ENCODE measurements at regions not wholly inside any gene's neighbourhood (a gene's known extent, or its start where the extent isn't known, plus 50 kb on each side); places are given as distances from the start of the nearest gene placed in this dataset.
A peak's percentile ranks its signal among the peaks of the same experiment; 100 is the strongest.

- intact Hi-C loops (cut with DNase I): loop anchor here (5.0 kb wide), 2 partner anchors 105 to 265 kb away; no protein-coding TSS in a partner anchor
- Histone ChIP-seq H3K4me3 (no peak overlapping the region), H3K27ac (replicated peaks in 1 of 4) (no peak overlapping the region), H3K4me1 (peaks cover 4 to 15% (median 11%) of the 10 kb centered on the region in 4 donors), H3K27me3 (peaks cover 0 to 82% (median 20%) of the 10 kb centered on the region in 4 donors), H3K9me3 (no peaks in the 10 kb centered on the region), H3K36me3 (no peaks in the 10 kb centered on the region)
- TF ChIP-seq, protein P1, sequence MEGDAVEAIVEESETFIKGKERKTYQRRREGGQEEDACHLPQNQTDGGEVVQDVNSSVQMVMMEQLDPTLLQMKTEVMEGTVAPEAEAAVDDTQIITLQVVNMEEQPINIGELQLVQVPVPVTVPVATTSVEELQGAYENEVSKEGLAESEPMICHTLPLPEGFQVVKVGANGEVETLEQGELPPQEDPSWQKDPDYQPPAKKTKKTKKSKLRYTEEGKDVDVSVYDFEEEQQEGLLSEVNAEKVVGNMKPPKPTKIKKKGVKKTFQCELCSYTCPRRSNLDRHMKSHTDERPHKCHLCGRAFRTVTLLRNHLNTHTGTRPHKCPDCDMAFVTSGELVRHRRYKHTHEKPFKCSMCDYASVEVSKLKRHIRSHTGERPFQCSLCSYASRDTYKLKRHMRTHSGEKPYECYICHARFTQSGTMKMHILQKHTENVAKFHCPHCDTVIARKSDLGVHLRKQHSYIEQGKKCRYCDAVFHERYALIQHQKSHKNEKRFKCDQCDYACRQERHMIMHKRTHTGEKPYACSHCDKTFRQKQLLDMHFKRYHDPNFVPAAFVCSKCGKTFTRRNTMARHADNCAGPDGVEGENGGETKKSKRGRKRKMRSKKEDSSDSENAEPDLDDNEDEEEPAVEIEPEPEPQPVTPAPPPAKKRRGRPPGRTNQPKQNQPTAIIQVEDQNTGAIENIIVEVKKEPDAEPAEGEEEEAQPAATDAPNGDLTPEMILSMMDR (IDR thresholded peaks at IDR 0.05): no peak
- TF ChIP-seq EP300 (IDR thresholded peaks at IDR 0.05): no peak
- TF ChIP-seq POLR2AphosphoS5 (IDR thresholded peaks at IDR 0.05): no peak
- TF ChIP-seq POLR2A (IDR thresholded peaks at IDR 0.05; ENCODE audit: low read depth): no peak
- no CpG with 5 or more reads among the region's 14 CpGs for WGBS
- DNase-seq (ENCODE audit: extremely low spot score): no peak
Measured at GRCh38 chr12:132416827-132417226, 73.1 kb upstream of the FBRSL1 start.

GRCh38 chr12:132416121-132416673, 73.8 kb upstream of the FBRSL1 start:
- TF ChIP-seq, protein P1 (IDR thresholded peaks at IDR 0.05): no peak
- no peak for TF ChIP-seq POLR2A (IDR thresholded peaks at IDR 0.05; ENCODE audit: low read depth)
- TF ChIP-seq EP300 (IDR thresholded peaks at IDR 0.05): no peak
- no peak for TF ChIP-seq POLR2AphosphoS5 (IDR thresholded peaks at IDR 0.05)
- intact Hi-C loops (cut with DNase I): loop anchor here (5.0 kb wide), 2 partner anchors 106 to 264 kb away; no protein-coding TSS in a partner anchor
- WGBS: 82% methylated on average over 21 of the region's 25 CpGs

DNA sequence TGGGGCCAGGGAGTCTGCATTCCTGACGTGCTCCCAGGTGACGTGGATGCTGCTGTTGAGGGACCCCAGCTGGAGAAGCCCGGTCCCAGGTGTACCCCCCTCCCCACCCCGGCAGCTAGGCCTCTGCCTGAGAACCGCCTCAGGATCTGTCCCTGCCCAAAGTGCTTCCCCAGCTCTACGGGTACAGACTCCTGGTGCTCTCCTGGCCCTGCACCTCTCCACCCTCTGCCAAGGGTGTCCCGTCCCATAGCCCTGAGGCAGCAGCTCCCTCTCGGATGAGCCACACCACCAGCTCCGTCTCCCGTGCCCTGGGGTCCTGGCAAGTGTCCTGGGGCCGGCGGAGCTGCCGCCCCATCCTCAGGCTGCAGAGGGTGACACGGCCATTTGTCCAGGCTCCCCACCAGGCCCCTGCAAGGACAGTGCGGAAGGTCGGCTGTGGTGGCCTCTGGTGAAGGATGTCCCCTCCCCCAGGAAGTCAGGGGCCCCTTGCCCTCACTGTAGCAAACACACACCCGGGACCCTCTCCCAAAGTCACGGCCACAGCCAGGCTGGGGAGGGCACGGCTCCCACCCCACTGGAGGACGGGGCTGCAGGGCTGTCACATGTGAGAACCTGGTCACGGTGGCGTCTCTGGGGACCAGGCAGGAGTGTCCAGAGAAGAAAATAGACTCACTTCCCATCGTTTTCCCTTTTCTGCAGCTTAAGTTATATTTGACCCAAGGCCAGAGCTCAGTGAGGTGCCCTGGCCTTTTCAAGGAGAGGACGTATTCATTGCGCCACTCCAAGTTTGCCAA, 74.4 kb upstream of the FBRSL1 start:
- WGBS: 74% methylated on average over 18 of the region's 25 CpGs
- Histone ChIP-seq H3K9me3 (no peaks in the 10 kb centered on the region), H3K4me3 (peak overlapping the region in 1 of 4 donors; percentile 18), H3K4me1 (peaks cover 4 to 15% (median 11%) of the 10 kb centered on the region in 4 donors), H3K27ac (replicated peaks in 1 of 4) (no peak overlapping the region), H3K36me3 (no peaks in the 10 kb centered on the region), H3K27me3 (peaks cover 0 to 74% (median 18%) of the 10 kb centered on the region in 4 donors)
- DNase-seq (ENCODE audit: extremely low spot score): no peak
- TF ChIP-seq POLR2A (IDR thresholded peaks at IDR 0.05; ENCODE audit: low read depth): no peak
- no peak for TF ChIP-seq POLR2AphosphoS5 (IDR thresholded peaks at IDR 0.05)
- TF ChIP-seq, protein P1 (IDR thresholded peaks at IDR 0.05): no peak
- TF ChIP-seq EP300 (IDR thresholded peaks at IDR 0.05): no peak
- intact Hi-C loops (cut with DNase I): loop anchor here (2.0 to 5.0 kb wide), 3 partner anchors 107 to 263 kb away; no protein-coding TSS in a partner anchor

More at GRCh38 chr12:132416121-132416673, 73.8 kb upstream of the FBRSL1 start:
- H3K9me3 ChIP-seq: no peaks in the 10 kb centered on the region
- H3K4me3 ChIP-seq: no peak overlapping the region
- DNase-seq (ENCODE audit: extremely low spot score): no peak
- H3K27ac ChIP-seq (replicated peaks in 1 of 4): no peak overlapping the region
- peaks cover 4 to 15% (median 11%) of the 10 kb centered on the region in 4 donors for H3K4me1 ChIP-seq
- no peaks in the 10 kb centered on the region for H3K36me3 ChIP-seq
- peaks cover 0 to 76% (median 18%) of the 10 kb centered on the region in 4 donors for H3K27me3 ChIP-seq

GRCh38 chr12:132414634-132415326, 75.2 kb upstream of the FBRSL1 start:
- intact Hi-C loops (cut with DNase I): loop anchor here (2.0 to 5.0 kb wide), 3 partner anchors 108 to 262 kb away; no protein-coding TSS in a partner anchor

More at GRCh38 chr12:132414634-132415326, 75.2 kb upstream of the FBRSL1 start:
- Histone ChIP-seq H3K36me3 (no peaks in the 10 kb centered on the region), H3K27ac (replicated peaks in 1 of 4) (no peak overlapping the region), H3K27me3 (peaks cover 0 to 74% (median 18%) of the 10 kb centered on the region in 4 donors), H3K4me1 (peaks cover 4 to 15% (median 11%) of the 10 kb centered on the region in 4 donors), H3K4me3 (peak overlapping the region in 1 of 4 donors; percentile 18), H3K9me3 (no peaks in the 10 kb centered on the region)
- DNase-seq (ENCODE audit: extremely low spot score): no peak
- TF ChIP-seq, protein P1 (IDR thresholded peaks at IDR 0.05): peak; percentile 83 to 91 (median 86)
- TF ChIP-seq EP300 (IDR thresholded peaks at IDR 0.05) (no peak), POLR2A (IDR thresholded peaks at IDR 0.05; ENCODE audit: low read depth) (no peak)
- 30% methylated on average over 7 of the region's 30 CpGs for WGBS

All from esophagus muscularis mucosa (tissue), 4 donors.